NCI-H748 (cell line): ENCODE measurements at regions not wholly inside any gene's neighbourhood (a gene's known extent, or its start where the extent isn't known, plus 50 kb on each side); places are given as distances from the start of the nearest gene placed in this dataset.
"Not testable (repeated sequence)": the region's sequence is repeated elsewhere in the genome, so short reads cannot be mapped to it uniquely, and the experiment has no call there.

Experiments used
- DNase-seq: peaks from one replicate; lab custom pipeline; 2025; ENCODE audit not compliant: unreplicated experiment; lab: John Stamatoyannopoulos, UW

- no peak for DNase-seq
Observed at GRCh38 chr6:74733830-74734620, 471.8 kb downstream of the COL12A1 start.

- DNase-seq, result no peak
Observed at GRCh38 chr6:74731931-74732330, 473.9 kb downstream of the COL12A1 start.

DNA sequence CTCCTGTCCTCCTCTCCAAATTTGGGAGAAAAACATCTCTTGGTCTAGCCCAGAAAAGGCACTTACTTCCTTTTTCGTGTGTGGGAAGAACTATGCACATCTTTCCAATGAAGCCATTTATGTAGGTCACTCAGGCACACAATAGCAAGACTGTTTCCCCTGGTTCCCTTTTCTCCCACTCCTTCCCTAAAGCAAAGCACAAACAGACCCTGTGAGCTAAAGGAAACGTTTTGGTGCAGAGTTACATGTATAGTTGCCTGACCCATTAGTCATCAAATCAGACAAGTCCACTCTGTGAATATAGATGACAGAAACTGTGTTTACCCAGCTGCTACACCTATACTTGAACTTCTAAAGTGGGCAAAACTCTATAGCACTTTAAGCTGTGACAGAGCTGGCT lies 474.6 kb downstream of the COL12A1 start:
- DNase-seq, result peak; percentile 34

- no peak for DNase-seq
Observed at GRCh38 chr6:74720923-74721322, 484.9 kb downstream of the COL12A1 start.

GRCh38 chr6:74717591-74717990 lies 488.3 kb downstream of the COL12A1 start:
- no peak for DNase-seq

- no peak for DNase-seq
Observed at GRCh38 chr6:74715355-74716085, 490.3 kb downstream of the COL12A1 start.

- DNase-seq, result no peak
Observed at GRCh38 chr6:74713941-74714340, 491.9 kb downstream of the COL12A1 start.

GRCh38 chr6:74705451-74705850 lies 500.4 kb downstream of the COL12A1 start:
- DNase-seq, result no peak

DNA sequence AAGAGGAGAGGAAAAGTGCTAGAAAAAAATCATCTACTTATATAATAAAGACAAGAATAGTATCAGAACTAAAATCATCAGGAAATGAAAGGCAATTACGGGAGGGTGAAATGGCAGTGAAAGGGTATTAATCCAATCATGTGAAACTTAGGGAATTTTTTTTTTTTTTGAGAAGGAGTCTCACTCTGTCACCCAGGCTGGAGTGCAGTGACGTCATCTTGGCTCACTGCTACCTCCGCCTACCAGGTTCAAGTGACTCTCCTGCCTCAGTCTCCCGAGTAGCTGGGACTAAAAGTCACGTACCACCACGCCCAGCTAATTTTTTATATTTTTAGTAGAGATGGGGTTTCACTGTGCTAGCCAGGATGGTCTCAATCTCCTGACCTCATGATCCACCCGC lies 501.3 kb downstream of the COL12A1 start:
- not testable (repeated sequence) for DNase-seq

DNA sequence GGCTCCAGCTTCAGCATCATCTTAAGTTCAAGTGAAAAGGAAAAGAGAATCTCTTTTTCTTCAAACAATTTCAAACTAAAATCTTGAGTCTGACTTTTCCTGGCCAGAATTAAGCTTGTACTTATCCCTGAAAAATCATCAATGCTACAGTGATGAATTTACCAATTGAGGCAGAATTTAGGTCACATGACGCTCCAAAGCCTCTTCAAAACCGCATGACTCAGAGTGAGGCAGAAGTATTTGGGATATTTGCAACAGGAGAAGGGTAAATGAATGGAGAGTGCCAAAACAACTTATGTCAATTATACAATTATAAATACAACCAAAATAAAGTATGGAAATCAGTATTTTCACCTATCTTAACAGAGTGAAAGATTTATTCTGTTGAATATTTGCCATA lies 515.5 kb downstream of the COL12A1 start:
- DNase-seq, result no peak

DNA sequence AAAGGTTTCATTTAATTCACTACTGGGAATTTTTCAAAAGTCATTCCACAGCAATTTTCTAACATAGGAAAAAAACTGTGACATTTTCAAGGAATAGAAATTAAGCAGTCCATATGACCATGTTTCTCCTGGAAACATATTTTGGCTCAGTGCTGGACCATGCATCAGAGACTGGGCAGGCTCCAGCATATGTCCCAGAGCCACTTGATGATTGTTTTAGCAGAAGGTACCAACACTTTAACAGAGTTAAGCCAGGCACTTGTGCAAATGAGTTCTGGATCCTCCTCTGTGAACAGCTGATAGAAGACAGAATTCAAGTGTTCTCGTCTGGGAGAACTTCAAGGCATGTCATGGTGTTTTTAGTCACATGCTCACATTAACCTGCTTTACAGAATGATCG lies 516.3 kb downstream of the COL12A1 start:
- no peak for DNase-seq

DNA sequence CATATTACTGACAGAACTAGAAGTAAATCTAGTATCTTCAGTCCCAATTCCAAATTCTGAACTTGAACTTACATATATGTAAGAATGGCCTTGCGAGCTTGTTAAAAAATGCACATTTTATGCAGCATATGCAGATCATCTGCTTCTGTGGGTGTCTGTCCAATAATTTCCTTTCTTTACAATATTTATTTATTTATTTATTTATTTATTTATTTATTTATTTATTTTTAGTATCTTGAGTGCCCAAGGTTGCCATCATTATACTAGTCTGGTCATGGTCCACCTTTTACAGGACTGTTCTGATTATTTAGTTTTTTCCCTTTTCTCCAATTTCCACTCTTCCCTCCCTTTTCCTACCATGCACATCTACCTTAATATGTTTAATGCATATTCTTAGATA lies 528.4 kb downstream of the COL12A1 start:
- no peak for DNase-seq

GRCh38 chr6:74676906-74677305 lies 528.9 kb downstream of the COL12A1 start:
- DNase-seq, result no peak

DNA sequence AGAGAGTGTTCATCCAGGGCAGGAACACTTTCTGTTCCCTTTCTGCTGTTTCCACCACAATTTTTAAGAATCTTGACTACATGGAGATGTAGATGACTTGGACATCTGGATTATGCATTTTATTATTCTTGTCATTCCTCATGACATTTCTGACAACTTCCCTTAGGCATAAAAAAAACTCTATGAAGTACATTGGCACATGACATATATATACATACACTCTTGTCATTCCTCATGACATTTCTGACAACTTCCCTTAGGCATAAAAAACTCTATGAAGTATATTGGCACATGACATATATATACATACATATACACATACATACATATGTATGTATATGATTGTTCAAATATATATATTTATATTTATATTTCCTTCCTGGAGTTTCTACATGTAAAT lies 531.5 kb downstream of the COL12A1 start:
- no peak for DNase-seq

DNA sequence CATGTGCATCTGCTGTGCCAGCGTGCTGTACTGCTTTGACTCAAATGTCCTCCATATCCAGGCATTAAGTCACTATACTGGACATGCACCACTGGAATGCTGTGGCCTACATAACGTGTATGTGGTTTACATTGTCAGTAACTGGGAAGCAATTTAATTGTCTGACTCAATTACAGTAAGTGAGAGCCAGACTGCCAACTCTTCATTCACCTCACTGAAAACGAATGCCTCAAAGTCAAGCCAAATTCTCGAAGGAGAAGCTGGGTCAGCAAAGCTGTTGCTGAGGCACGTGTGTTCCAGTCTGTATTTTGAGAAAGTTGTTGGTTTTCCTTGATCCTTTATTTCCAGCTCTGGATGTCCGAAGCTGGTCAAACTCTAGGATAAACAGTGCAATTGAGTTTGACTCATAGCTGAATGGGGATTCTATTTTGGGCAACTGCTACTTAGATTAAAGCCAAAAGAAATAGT lies 534.3 kb downstream of the COL12A1 start:
- no peak for DNase-seq

GRCh38 chr6:74658391-74658790 lies 547.5 kb downstream of the COL12A1 start:
- no peak for DNase-seq

DNA sequence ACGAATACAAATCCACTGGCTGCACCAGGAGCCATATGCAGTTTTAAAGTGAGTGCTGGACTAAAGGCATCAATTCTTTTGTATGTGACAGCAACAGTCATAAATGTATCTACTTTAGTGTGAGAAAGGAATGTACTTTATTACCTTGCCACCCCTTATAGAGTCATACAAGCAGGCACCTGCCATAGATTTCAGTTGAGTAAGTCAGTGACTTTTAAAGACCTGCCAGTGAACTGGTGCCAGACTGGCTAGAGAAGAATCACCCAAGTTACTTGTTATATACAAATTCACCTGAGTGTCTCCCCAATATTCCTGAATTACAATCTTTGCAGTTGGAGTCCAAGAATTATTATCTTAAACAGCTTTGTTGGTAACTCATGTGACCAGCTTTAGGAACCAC lies 547.9 kb downstream of the COL12A1 start:
- no peak for DNase-seq

DNA sequence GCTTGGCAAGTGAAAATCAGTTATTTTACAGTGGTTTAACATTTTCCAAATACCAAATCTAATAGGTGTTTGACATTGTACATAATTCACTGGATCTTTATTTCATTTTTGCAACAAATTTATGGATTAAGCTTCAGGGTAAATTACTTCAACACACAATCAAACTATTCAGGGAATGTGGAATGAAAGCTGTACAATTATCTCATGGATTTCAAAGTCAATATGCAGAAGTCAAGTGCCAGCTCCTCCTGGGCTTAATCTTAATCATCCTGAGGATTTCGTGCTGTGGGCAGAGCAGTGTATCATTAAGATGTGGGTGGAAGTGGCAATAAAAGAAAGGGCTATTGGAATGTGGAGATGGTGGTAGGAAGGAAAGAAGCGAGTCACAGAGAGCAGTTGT lies 548.8 kb downstream of the COL12A1 start:
- DNase-seq, result no peak

GRCh38 chr6:74656453-74656852 lies 549.4 kb downstream of the COL12A1 start:
- DNase-seq, result no peak

DNA sequence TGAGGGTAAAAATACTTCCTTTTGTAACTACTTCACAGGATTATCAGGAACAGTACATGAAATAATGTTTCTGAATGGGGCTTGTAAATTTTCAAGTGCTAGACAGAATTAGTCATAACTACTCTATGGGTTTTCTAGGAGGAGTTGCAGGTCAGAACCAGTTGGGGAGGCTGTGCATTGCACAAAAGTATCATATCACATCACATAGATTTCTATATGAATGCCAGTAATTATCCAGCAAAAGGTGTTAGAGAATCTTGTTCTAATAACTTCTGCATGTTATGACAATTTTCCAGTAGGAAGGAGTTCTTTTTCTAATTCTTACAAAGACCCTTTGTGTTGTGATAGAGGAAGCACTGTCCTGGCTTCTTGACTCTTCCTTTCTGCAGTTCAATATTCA lies 551.6 kb downstream of the COL12A1 start:
- no peak for DNase-seq

DNA sequence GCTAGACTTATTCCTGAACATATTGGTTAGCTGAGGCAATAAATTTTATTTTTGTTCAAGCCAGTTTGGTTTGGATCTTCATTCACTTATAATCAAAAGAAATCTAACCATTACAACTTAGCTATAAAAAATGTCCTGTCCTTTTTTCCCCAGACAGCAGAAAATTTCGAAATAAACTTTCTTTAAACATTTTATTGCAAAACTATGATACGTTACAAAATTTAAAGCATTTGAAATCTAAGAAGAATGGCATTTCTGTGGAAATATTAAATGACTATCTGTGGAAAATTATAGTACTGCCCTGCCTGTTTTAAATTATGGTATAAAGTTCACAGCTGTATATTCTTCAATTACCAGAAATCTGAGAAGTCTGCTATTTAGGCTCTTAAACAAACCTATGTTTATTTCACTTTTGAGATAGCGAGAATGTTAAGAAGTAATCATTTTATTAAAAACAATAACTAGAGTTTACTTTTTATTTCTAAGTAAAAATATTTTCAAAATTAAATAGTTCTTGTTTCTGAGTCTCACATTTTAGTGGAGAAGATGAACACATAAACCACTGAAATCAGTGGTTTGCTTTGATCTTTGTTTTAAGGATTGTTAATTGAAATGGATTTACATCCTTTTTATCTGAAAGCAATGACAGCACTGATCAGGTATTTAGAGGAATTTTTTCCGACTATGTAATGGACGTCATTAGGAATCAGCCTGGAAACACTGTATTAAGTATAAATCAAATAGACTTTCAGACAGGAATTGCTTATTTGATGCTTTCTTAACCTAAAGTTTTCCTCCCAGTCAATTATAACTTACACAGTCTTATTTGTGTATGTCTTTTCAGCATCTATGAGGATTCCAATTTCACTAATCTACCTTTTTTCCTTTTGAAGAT lies 553.7 kb downstream of the COL12A1 start:
- DNase-seq, result no peak
